Esophagus squamous epithelium (tissue), 4 donors: ENCODE measurements at regions not wholly inside any gene's neighbourhood (a gene's known extent, or its start where the extent isn't known, plus 50 kb on each side); places are given as distances from the start of the nearest gene placed in this dataset.

Experiments used
- POLR2A ChIP-seq, 4 donors: fragments of 450-650 bp; IDR thresholded peaks; one replicate each; pipeline ENCODE4 v1.6.1; 2017; ENCODE audit warnings: antibody characterized with exemption in 4 of 4, mild to moderate bottlenecking in 4 of 4, moderate library complexity in 3 of 4
- TF ChIP-seq, protein P1 (sequence below), 6 experiments: fragments of 450-650 bp in 4 of 6; fragments of 200-600 bp in 2 of 6; sonication (generic) in 2 of 6; IDR thresholded peaks; one replicate each; pipeline ENCODE4 v1.5.1; 2016 to 2019; ENCODE audit warnings: antibody characterized with exemption in 6 of 6, mild to moderate bottlenecking in 4 of 6, moderate library complexity in 4 of 6

DNA sequence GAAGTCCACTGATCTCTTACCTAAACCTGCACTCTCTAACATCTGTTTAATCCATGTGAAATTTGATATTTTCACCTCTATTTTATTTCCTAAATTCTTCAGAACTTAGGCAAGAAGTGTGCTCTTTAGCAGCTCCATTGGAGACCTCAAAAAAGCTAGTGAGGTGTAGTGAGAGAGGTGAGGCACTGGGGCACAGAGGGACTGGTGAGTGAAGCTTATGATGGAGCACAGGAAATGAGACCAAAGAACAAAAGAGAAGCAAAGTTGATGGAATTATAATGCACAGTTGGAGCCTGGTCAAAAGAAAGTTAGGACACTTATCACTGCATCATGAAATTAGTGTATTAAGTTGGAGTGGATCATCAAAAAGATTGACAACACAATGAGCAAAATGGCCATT, 1050.7 kb upstream of the NRXN1 start:
- TF ChIP-seq, protein P1, sequence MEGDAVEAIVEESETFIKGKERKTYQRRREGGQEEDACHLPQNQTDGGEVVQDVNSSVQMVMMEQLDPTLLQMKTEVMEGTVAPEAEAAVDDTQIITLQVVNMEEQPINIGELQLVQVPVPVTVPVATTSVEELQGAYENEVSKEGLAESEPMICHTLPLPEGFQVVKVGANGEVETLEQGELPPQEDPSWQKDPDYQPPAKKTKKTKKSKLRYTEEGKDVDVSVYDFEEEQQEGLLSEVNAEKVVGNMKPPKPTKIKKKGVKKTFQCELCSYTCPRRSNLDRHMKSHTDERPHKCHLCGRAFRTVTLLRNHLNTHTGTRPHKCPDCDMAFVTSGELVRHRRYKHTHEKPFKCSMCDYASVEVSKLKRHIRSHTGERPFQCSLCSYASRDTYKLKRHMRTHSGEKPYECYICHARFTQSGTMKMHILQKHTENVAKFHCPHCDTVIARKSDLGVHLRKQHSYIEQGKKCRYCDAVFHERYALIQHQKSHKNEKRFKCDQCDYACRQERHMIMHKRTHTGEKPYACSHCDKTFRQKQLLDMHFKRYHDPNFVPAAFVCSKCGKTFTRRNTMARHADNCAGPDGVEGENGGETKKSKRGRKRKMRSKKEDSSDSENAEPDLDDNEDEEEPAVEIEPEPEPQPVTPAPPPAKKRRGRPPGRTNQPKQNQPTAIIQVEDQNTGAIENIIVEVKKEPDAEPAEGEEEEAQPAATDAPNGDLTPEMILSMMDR (IDR thresholded peaks at IDR 0.05), result no peak
- TF ChIP-seq POLR2A (IDR thresholded peaks at IDR 0.05), result no peak
